Nephron (organoid): ENCODE measurements at regions not wholly inside any gene's neighbourhood (a gene's known extent, or its start where the extent isn't known, plus 50 kb on each side); places are given as distances from the start of the nearest gene placed in this dataset.

Source experiments
- H3K27ac Mint-ChIP-seq, 3 experiments: 2 replicates each; pipeline ENCODE4 v1.8.0; 2020; ENCODE audit warnings: mixed read lengths in 3 of 3, mild to moderate bottlenecking in 2 of 3, moderate library complexity in 1 of 3
- H3K27me3 Mint-ChIP-seq: 2 replicates; pipeline ENCODE4 v1.8.0; 2021; ENCODE audit warnings: low read depth, mild to moderate bottlenecking, moderate library complexity, mixed read lengths
- H3K36me3 Mint-ChIP-seq: 2 replicates; pipeline ENCODE4 v1.8.0; 2020; ENCODE audit warnings: low read depth, mixed read lengths
- H3K4me1 Mint-ChIP-seq: 2 replicates; pipeline ENCODE4 v1.8.0; 2020; ENCODE audit warnings: mixed read lengths
- H3K4me3 Mint-ChIP-seq, 3 experiments: 2 replicates each; pipeline ENCODE4 v1.8.0; 2020; ENCODE audit warnings: mild to moderate bottlenecking in 3 of 3, mixed read lengths in 3 of 3, moderate library complexity in 2 of 3
- H3K9me3 Mint-ChIP-seq: 2 replicates; pipeline ENCODE4 v1.8.0; 2020; ENCODE audit warnings: mixed read lengths
- CTCF ChIP-seq, 3 experiments: fragments of 200-600 bp; sonication (generic); IDR thresholded peaks; one replicate each; pipeline ENCODE4 v1.5.0; 2021; ENCODE audit warnings: antibody characterized with exemption in 3 of 3; ENCODE audit not compliant: unreplicated experiment in 3 of 3

- H3K4me3 Mint-ChIP-seq = no peak overlapping the region
- peaks cover 7% of the 10 kb centered on the region for H3K9me3 Mint-ChIP-seq
- no peaks in the 10 kb centered on the region for H3K36me3 Mint-ChIP-seq
- TF ChIP-seq CTCF (IDR thresholded peaks at IDR 0.05; ENCODE audit: unreplicated experiment in 3 of 3) = no peak
- no peaks in the 10 kb centered on the region for H3K27me3 Mint-ChIP-seq
- H3K4me1 Mint-ChIP-seq = no peaks in the 10 kb centered on the region
- H3K27ac Mint-ChIP-seq = no peak overlapping the region
Measured at GRCh38 chr7:18167815-18168214, 140.2 kb upstream of the PRPS1L1 start.

GRCh38 chr7:18174996-18175395 lies 147.3 kb upstream of the PRPS1L1 start:
- no peak for TF ChIP-seq CTCF (IDR thresholded peaks at IDR 0.05; ENCODE audit: unreplicated experiment in 3 of 3)
- no peak overlapping the region for H3K27ac Mint-ChIP-seq
- no peak overlapping the region for H3K4me3 Mint-ChIP-seq
- H3K36me3 Mint-ChIP-seq = no peaks in the 10 kb centered on the region
- no peaks in the 10 kb centered on the region for H3K4me1 Mint-ChIP-seq
- H3K27me3 Mint-ChIP-seq = no peaks in the 10 kb centered on the region
- peaks cover 9% of the 10 kb centered on the region for H3K9me3 Mint-ChIP-seq

- Mint-ChIP-seq H3K36me3 (no peaks in the 10 kb centered on the region), H3K4me3 (no peak overlapping the region), H3K9me3 (peaks cover 6% of the 10 kb centered on the region)
Measured at GRCh38 chr7:18175801-18176450, 148.3 kb upstream of the PRPS1L1 start.

GRCh38 chr7:18177129-18177814 lies 149.6 kb upstream of the PRPS1L1 start:
- peaks cover 6% of the 10 kb centered on the region for H3K9me3 Mint-ChIP-seq
- H3K27ac Mint-ChIP-seq = no peak overlapping the region
- H3K4me1 Mint-ChIP-seq = no peaks in the 10 kb centered on the region
- H3K36me3 Mint-ChIP-seq = no peaks in the 10 kb centered on the region
- H3K4me3 Mint-ChIP-seq = no peak overlapping the region
- no peak for TF ChIP-seq CTCF (IDR thresholded peaks at IDR 0.05; ENCODE audit: unreplicated experiment in 3 of 3)
- H3K27me3 Mint-ChIP-seq = peaks cover 3% of the 10 kb centered on the region

More at GRCh38 chr7:18175801-18176450, 148.3 kb upstream of the PRPS1L1 start:
- Mint-ChIP-seq H3K27ac (no peak overlapping the region), H3K4me1 (no peaks in the 10 kb centered on the region), H3K27me3 (no peaks in the 10 kb centered on the region)
- TF ChIP-seq CTCF (IDR thresholded peaks at IDR 0.05; ENCODE audit: unreplicated experiment in 3 of 3) = no peak

- no peak for TF ChIP-seq CTCF (IDR thresholded peaks at IDR 0.05; ENCODE audit: unreplicated experiment in 3 of 3)
- Mint-ChIP-seq H3K27ac (no peak overlapping the region), H3K36me3 (no peaks in the 10 kb centered on the region), H3K9me3 (peaks cover 4% of the 10 kb centered on the region), H3K4me1 (no peaks in the 10 kb centered on the region), H3K27me3 (peaks cover 4% of the 10 kb centered on the region), H3K4me3 (no peak overlapping the region)
Measured at GRCh38 chr7:18177815-18178660, 150.4 kb upstream of the PRPS1L1 start.
